ENCODE measurements at regions not wholly inside any gene's neighbourhood (a gene's known extent, or its start where the extent isn't known, plus 50 kb on each side); places are given as distances from the start of the nearest gene placed in this dataset.

- DNase-seq: peak in 1 of 2 donors; percentile 62
- no peak for ATAC-seq (ENCODE audit: low FRiP score)
- WGBS, 2 donors: 89 to 93% methylated on average over 8 of the region's 8 CpGs
- peaks cover 5% of the 10 kb centered on the region for H3K9me3 ChIP-seq (ENCODE audit: control insufficient read depth, low read length)
- intact Hi-C loops (cut with DNase I): no loop called here
- H3K27ac ChIP-seq (ENCODE audit: low read depth in 1 of 2, low read length in 2 of 2): no peak overlapping the region
- no peak overlapping the region for H3K4me3 ChIP-seq (ENCODE audit: low read length in 2 of 2)
- H3K4me1 ChIP-seq (ENCODE audit: control insufficient read depth in 1 of 2, insufficient read depth in 2 of 2, low read length in 2 of 2): no peaks in the 10 kb centered on the region
- H3K36me3 ChIP-seq (ENCODE audit: control insufficient read depth in 1 of 2, insufficient read depth in 2 of 2, low read length in 1 of 2): no peaks in the 10 kb centered on the region
- peaks cover 0 to 2% of the 10 kb centered on the region in 2 donors for H3K27me3 ChIP-seq (ENCODE audit: control insufficient read depth in 1 of 2, insufficient read depth in 2 of 2, low read length in 1 of 2)
Observed at GRCh38 chr18:78711316-78711715, 268.3 kb upstream of the SALL3 start.

DNA sequence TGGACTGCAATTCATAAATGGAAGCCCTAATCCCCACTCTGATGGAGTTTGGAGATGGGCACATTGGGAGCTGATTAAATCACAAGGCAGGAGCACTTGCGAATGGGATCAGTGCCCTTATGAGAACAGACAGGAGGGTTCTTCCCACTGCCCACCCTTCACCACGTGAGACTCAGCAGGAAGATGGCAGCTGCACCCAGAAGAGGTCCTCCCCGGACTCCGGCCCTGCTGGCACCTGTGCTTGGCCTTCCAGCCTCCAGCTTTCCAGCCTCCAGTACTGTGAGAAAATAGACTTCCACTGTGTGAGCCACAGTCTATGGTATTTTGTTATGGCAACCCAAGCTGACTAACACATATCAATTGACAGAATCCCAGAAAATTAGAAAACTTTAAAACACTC, 267.6 kb upstream of the SALL3 start:
- DNase-seq (no peak), ATAC-seq (ENCODE audit: low FRiP score) (no peak)
- H3K36me3 ChIP-seq (ENCODE audit: control insufficient read depth in 1 of 2, insufficient read depth in 2 of 2, low read length in 1 of 2): no peaks in the 10 kb centered on the region
- H3K27ac ChIP-seq (ENCODE audit: low read depth in 1 of 2, low read length in 2 of 2): no peak overlapping the region
- intact Hi-C loops (cut with DNase I): no loop called here
- WGBS, 2 donors: 82 to 86% methylated on average over 4 of the region's 4 CpGs
- no peak overlapping the region for H3K4me3 ChIP-seq (ENCODE audit: low read length in 2 of 2)
- H3K9me3 ChIP-seq (ENCODE audit: control insufficient read depth, low read length): peaks cover 5% of the 10 kb centered on the region
- peaks cover 0 to 2% of the 10 kb centered on the region in 2 donors for H3K27me3 ChIP-seq (ENCODE audit: control insufficient read depth in 1 of 2, insufficient read depth in 2 of 2, low read length in 1 of 2)
- no peaks in the 10 kb centered on the region for H3K4me1 ChIP-seq (ENCODE audit: control insufficient read depth in 1 of 2, insufficient read depth in 2 of 2, low read length in 2 of 2)

DNA sequence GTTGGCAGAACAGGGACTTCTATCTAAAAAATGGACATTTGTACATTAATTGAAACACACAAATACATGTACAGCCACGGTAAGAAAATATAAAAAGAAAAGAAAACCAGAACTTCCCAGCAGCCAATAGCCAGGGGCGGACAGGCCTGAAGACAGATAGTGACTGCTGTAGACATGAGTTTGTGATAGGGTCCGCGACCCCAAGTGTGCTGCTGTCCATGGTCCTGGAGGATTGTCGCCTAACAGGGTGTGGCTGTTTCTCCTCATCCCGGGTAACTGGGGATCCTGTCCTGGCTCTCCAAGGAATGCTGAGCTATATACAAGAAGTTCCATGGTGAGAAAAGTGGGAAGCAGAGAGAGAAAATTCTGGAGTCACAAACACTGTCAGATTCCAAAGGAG, 266.5 kb upstream of the SALL3 start:
- no peak for ATAC-seq (ENCODE audit: low FRiP score)
- H3K36me3 ChIP-seq (ENCODE audit: control insufficient read depth in 1 of 2, insufficient read depth in 2 of 2, low read length in 1 of 2): no peaks in the 10 kb centered on the region
- no peak overlapping the region for H3K27ac ChIP-seq (ENCODE audit: low read depth in 1 of 2, low read length in 2 of 2)
- peaks cover 5% of the 10 kb centered on the region for H3K9me3 ChIP-seq (ENCODE audit: control insufficient read depth, low read length)
- DNase-seq: no peak
- H3K4me1 ChIP-seq (ENCODE audit: control insufficient read depth in 1 of 2, insufficient read depth in 2 of 2, low read length in 2 of 2): no peaks in the 10 kb centered on the region
- 8 to 19% methylated on average over 6 of the region's 6 CpGs for WGBS, 2 donors
- H3K4me3 ChIP-seq (ENCODE audit: low read length in 2 of 2): no peak overlapping the region
- intact Hi-C loops (cut with DNase I): no loop called here
- H3K27me3 ChIP-seq (ENCODE audit: control insufficient read depth in 1 of 2, insufficient read depth in 2 of 2, low read length in 1 of 2): peaks cover 0 to 2% of the 10 kb centered on the region in 2 donors

DNA sequence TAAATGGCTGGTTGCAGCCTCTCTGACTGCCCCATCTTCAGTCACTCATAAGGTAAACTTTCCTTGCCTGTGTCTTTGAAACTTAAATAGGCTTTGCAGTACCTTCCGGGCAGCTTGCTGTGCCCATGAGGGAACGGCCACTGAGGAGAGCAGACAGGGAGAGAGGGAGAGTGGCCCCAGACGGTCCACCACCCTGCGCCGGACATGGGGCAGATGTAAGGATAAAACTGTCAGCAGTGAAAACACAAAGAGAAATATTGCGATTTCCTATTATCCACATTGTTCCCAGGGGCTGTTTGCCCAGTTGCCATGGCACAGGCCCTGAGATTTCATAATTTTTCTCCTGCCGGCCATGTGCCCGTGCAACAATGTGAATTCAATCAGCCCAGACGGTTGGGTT, 265.9 kb upstream of the SALL3 start:
- 66 to 69% methylated on average over 9 of the region's 9 CpGs for WGBS, 2 donors
- Histone ChIP-seq H3K27ac (ENCODE audit: low read depth in 1 of 2, low read length in 2 of 2) (no peak overlapping the region), H3K27me3 (ENCODE audit: control insufficient read depth in 1 of 2, insufficient read depth in 2 of 2, low read length in 1 of 2) (peaks cover 0 to 2% of the 10 kb centered on the region in 2 donors), H3K36me3 (ENCODE audit: control insufficient read depth in 1 of 2, insufficient read depth in 2 of 2, low read length in 1 of 2) (no peaks in the 10 kb centered on the region), H3K4me3 (ENCODE audit: low read length in 2 of 2) (no peak overlapping the region), H3K9me3 (ENCODE audit: control insufficient read depth, low read length) (peaks cover 5% of the 10 kb centered on the region), H3K4me1 (ENCODE audit: control insufficient read depth in 1 of 2, insufficient read depth in 2 of 2, low read length in 2 of 2) (no peaks in the 10 kb centered on the region)
- intact Hi-C loops (cut with DNase I): no loop called here
- ATAC-seq (ENCODE audit: low FRiP score): no peak
- peak in 1 of 2 donors; percentile 35 for DNase-seq

GRCh38 chr18:78716022-78716421, 263.6 kb upstream of the SALL3 start:
- no peak for ATAC-seq (ENCODE audit: low FRiP score)
- H3K9me3 ChIP-seq (ENCODE audit: control insufficient read depth, low read length): peaks cover 5% of the 10 kb centered on the region
- WGBS, 2 donors: 77 to 78% methylated on average over 8 of the region's 8 CpGs
- peaks cover 0 to 2% of the 10 kb centered on the region in 2 donors for H3K27me3 ChIP-seq (ENCODE audit: control insufficient read depth in 1 of 2, insufficient read depth in 2 of 2, low read length in 1 of 2)
- no peaks in the 10 kb centered on the region for H3K4me1 ChIP-seq (ENCODE audit: control insufficient read depth in 1 of 2, insufficient read depth in 2 of 2, low read length in 2 of 2)
- H3K36me3 ChIP-seq (ENCODE audit: control insufficient read depth in 1 of 2, insufficient read depth in 2 of 2, low read length in 1 of 2): no peaks in the 10 kb centered on the region
- no peak overlapping the region for H3K4me3 ChIP-seq (ENCODE audit: low read length in 2 of 2)
- intact Hi-C loops (cut with DNase I): no loop called here
- H3K27ac ChIP-seq (ENCODE audit: low read depth in 1 of 2, low read length in 2 of 2): no peak overlapping the region
- DNase-seq: no peak

GRCh38 chr18:78716581-78716980, 263.0 kb upstream of the SALL3 start:
- Histone ChIP-seq H3K4me1 (ENCODE audit: control insufficient read depth in 1 of 2, insufficient read depth in 2 of 2, low read length in 2 of 2) (no peaks in the 10 kb centered on the region), H3K4me3 (ENCODE audit: low read length in 2 of 2) (no peak overlapping the region), H3K36me3 (ENCODE audit: control insufficient read depth in 1 of 2, insufficient read depth in 2 of 2, low read length in 1 of 2) (no peaks in the 10 kb centered on the region), H3K27ac (ENCODE audit: low read depth in 1 of 2, low read length in 2 of 2) (no peak overlapping the region), H3K9me3 (ENCODE audit: control insufficient read depth, low read length) (peaks cover 5% of the 10 kb centered on the region), H3K27me3 (ENCODE audit: control insufficient read depth in 1 of 2, insufficient read depth in 2 of 2, low read length in 1 of 2) (peaks cover 0 to 2% of the 10 kb centered on the region in 2 donors)
- WGBS, 2 donors: 89 to 92% methylated on average over 17 of the region's 17 CpGs
- ATAC-seq (ENCODE audit: low FRiP score) (no peak), DNase-seq (peak in 1 of 2 donors; percentile 59)
- intact Hi-C loops (cut with DNase I): no loop called here

DNA sequence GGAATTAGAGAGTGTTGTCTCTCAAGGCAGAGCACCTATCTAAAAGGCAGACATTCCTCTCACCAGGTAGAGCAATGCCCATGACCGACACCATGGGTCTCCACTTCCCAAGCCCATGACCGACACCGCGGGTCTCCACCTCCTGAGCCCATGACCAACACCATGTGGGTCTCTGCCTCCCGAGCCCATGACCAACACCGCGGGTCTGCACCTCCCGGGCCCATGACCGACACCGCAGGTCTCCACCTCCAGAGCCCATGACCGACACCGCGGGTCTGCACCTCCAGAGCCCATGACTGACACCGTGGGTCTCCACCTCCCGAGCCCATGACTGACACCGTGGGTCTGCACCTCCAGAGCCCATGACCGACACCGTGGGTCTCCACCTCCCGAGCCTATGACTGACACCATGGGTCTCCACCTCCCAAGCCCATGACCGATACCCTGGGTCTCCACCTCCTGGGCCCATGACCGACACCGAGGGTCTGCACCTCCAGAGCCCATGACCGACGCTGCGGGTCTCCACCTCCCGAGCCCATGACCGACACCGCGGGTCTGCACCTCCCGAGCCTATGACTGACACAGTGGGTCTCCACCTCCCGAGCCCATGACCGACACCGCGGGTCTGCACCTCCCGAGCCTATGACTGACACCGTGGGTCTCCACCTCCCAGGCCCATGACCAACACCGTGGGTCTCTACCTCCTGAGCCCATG, 262.4 kb upstream of the SALL3 start:
- no peak overlapping the region for H3K4me3 ChIP-seq (ENCODE audit: low read length in 2 of 2)
- 90 to 96% methylated on average over 37 of the region's 37 CpGs for WGBS, 2 donors
- H3K36me3 ChIP-seq (ENCODE audit: control insufficient read depth in 1 of 2, insufficient read depth in 2 of 2, low read length in 1 of 2): no peaks in the 10 kb centered on the region
- H3K27ac ChIP-seq (ENCODE audit: low read depth in 1 of 2, low read length in 2 of 2): no peak overlapping the region
- DNase-seq: peak in 1 of 2 donors; percentile 55
- H3K27me3 ChIP-seq (ENCODE audit: control insufficient read depth in 1 of 2, insufficient read depth in 2 of 2, low read length in 1 of 2): no peaks in the 10 kb centered on the region
- no peaks in the 10 kb centered on the region for H3K4me1 ChIP-seq (ENCODE audit: control insufficient read depth in 1 of 2, insufficient read depth in 2 of 2, low read length in 2 of 2)
- intact Hi-C loops (cut with DNase I): no loop called here
- peaks cover 3% of the 10 kb centered on the region for H3K9me3 ChIP-seq (ENCODE audit: control insufficient read depth, low read length)
- ATAC-seq (ENCODE audit: low FRiP score): no peak

DNA sequence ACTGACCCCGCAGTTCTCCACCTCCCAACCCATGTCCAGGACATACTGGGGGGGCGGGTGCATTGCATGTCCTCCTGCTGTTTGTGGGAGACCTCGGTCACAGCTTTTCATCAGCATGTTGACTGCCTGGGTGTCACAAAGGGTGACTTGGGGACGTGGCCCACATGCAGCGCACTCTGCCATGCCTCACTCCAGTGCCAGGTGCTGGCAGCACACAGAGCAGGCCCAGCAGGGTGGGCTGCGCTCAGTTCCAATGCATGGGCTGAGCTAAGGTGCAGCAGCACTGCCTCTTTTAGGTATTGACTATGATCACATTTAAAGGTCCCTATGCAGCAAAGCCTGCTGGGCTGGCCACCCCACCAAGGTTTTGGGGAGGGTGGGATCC, 261.9 kb upstream of the SALL3 start:
- H3K4me3 ChIP-seq (ENCODE audit: low read length in 2 of 2): no peak overlapping the region
- no peak overlapping the region for H3K27ac ChIP-seq (ENCODE audit: low read depth in 1 of 2, low read length in 2 of 2)
- no peaks in the 10 kb centered on the region for H3K4me1 ChIP-seq (ENCODE audit: control insufficient read depth in 1 of 2, insufficient read depth in 2 of 2, low read length in 2 of 2)
- intact Hi-C loops (cut with DNase I): no loop called here
- H3K9me3 ChIP-seq (ENCODE audit: control insufficient read depth, low read length): peaks cover 3% of the 10 kb centered on the region
- 90 to 91% methylated on average over 6 of the region's 6 CpGs for WGBS, 2 donors
- no peaks in the 10 kb centered on the region for H3K36me3 ChIP-seq (ENCODE audit: control insufficient read depth in 1 of 2, insufficient read depth in 2 of 2, low read length in 1 of 2)
- no peaks in the 10 kb centered on the region for H3K27me3 ChIP-seq (ENCODE audit: control insufficient read depth in 1 of 2, insufficient read depth in 2 of 2, low read length in 1 of 2)
- ATAC-seq (ENCODE audit: low FRiP score): no peak
- DNase-seq: peak in 1 of 2 donors; percentile 53

DNA sequence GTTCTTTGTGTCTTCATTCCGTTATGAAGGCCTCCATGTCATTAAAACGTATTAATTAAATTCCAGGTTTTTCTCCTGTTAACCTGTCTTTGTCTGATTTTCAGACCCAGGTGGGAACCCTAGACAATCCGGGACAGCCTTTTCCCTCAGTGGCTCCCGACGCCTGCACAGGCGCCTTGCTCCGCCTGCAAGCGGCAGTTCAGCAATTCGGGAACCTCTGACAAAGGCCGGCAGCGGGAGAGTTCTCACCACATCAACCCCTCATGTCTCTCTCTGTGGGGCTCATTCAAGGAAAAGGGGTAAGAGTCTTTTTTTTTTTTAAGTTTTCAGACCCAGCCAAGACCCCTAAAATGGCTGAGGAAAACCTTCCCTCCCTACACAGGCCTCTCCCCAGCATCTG, 259.8 kb upstream of the SALL3 start:
- H3K36me3 ChIP-seq (ENCODE audit: control insufficient read depth in 1 of 2, insufficient read depth in 2 of 2, low read length in 1 of 2): no peaks in the 10 kb centered on the region
- peak in 1 of 2 donors; percentile 35 for DNase-seq
- H3K4me1 ChIP-seq (ENCODE audit: control insufficient read depth in 1 of 2, insufficient read depth in 2 of 2, low read length in 2 of 2): no peaks in the 10 kb centered on the region
- WGBS, 2 donors: 98 to 99% methylated on average over 11 of the region's 11 CpGs
- no peak overlapping the region for H3K27ac ChIP-seq (ENCODE audit: low read depth in 1 of 2, low read length in 2 of 2)
- ATAC-seq (ENCODE audit: low FRiP score): no peak
- no peak overlapping the region for H3K4me3 ChIP-seq (ENCODE audit: low read length in 2 of 2)
- intact Hi-C loops (cut with DNase I): no loop called here
- H3K27me3 ChIP-seq (ENCODE audit: control insufficient read depth in 1 of 2, insufficient read depth in 2 of 2, low read length in 1 of 2): no peaks in the 10 kb centered on the region
- peaks cover 1% of the 10 kb centered on the region for H3K9me3 ChIP-seq (ENCODE audit: control insufficient read depth, low read length)

All from aorta (tissue), 5 donors.